Kidney epithelial cell (primary cell): ENCODE measurements at regions not wholly inside any gene's neighbourhood (a gene's known extent, or its start where the extent isn't known, plus 50 kb on each side); places are given as distances from the start of the nearest gene placed in this dataset.

Experiments used
- DNase-seq: peaks from one replicate; pipeline ENCODE4 v3.0.0-alpha.2; 2010; ENCODE audit warnings: low read depth
- H3K27me3 ChIP-seq: 2 replicates; pipeline ENCODE4 v1.6.0; 2011; ENCODE audit warnings: low read length; ENCODE audit not compliant: control insufficient read depth, insufficient read depth
- H3K36me3 ChIP-seq: 2 replicates; pipeline ENCODE4 v1.5.1; 2011; ENCODE audit warnings: low read length; ENCODE audit not compliant: control insufficient read depth, insufficient read depth
- H3K4me3 ChIP-seq: 2 replicates; pipeline ENCODE4 v1.5.1; 2011; ENCODE audit warnings: low read depth, mild to moderate bottlenecking, control low read depth, low read length
- TF ChIP-seq, protein P1 (sequence below): IDR thresholded peaks from 2 replicates; pipeline ENCODE4 v1.5.1; 2011; ENCODE audit warnings: mild to moderate bottlenecking, moderate library complexity, low read length, control low read depth, inconsistent platforms; ENCODE audit not compliant: insufficient read depth, poor library complexity, severe bottlenecking

DNA sequence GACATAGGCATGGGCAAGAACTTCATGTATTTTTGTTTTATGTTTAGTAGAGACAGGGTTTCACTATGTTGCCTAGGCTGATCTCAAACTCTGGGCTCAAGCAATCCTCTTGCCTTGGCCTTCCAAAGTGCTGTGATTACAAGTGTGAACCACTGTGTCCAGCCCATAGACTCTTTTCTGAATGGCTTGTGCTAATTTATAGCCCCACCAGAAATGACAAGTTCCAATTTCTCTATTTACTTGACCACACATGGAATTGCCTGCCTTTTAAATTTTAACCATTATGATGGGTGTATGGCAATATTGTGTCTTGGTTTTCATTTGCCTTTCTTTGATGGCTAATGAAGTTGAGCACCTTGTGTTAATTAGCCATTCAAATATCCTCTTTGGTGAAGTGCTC lies 85.8 kb upstream of the NECTIN1 start:
- H3K36me3 ChIP-seq = no peaks in the 10 kb centered on the region
- TF ChIP-seq, protein P1, sequence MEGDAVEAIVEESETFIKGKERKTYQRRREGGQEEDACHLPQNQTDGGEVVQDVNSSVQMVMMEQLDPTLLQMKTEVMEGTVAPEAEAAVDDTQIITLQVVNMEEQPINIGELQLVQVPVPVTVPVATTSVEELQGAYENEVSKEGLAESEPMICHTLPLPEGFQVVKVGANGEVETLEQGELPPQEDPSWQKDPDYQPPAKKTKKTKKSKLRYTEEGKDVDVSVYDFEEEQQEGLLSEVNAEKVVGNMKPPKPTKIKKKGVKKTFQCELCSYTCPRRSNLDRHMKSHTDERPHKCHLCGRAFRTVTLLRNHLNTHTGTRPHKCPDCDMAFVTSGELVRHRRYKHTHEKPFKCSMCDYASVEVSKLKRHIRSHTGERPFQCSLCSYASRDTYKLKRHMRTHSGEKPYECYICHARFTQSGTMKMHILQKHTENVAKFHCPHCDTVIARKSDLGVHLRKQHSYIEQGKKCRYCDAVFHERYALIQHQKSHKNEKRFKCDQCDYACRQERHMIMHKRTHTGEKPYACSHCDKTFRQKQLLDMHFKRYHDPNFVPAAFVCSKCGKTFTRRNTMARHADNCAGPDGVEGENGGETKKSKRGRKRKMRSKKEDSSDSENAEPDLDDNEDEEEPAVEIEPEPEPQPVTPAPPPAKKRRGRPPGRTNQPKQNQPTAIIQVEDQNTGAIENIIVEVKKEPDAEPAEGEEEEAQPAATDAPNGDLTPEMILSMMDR = no peak
- no peak overlapping the region for H3K4me3 ChIP-seq
- DNase-seq = no peak
- no peaks in the 10 kb centered on the region for H3K27me3 ChIP-seq

DNA sequence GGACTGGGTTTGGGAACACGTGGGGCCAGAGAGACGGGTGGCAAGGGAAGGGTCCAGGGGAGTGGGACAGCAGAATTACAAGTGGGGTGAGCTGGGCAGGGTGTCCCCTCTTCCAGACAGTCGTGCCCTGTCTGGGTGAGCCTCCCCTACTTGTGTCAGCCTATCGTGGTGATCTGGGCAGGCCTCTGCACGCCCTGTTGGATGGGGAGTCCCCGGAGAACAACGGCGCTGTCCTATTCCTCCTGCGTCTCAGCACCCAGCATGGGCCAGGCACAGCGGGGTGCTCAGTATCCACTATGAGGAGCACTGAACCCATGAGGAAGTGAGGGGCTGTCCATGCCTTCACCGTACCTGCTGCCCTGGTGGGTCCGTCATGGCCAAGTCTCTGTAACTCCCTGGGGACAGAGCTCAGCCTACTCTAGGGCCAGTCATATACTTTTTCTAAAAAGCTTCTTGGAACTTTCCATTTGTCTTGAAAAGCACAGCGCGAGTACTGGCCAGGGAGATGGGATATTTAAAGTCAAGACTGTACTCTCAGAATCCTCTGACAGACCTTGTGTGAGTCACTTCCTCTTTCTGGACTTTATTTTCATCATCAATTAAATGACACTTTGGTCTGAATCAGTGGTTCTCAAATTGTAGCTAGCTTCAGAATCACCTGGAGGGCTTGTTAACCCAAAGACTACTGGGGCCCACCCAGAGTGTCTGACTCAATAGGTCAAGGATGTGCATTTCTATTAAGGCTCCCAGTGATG lies 81.7 kb upstream of the NECTIN1 start:
- TF ChIP-seq, protein P1 = no peak
- no peaks in the 10 kb centered on the region for H3K36me3 ChIP-seq
- no peak overlapping the region for H3K4me3 ChIP-seq
- DNase-seq = no peak
- H3K27me3 ChIP-seq = no peaks in the 10 kb centered on the region

DNA sequence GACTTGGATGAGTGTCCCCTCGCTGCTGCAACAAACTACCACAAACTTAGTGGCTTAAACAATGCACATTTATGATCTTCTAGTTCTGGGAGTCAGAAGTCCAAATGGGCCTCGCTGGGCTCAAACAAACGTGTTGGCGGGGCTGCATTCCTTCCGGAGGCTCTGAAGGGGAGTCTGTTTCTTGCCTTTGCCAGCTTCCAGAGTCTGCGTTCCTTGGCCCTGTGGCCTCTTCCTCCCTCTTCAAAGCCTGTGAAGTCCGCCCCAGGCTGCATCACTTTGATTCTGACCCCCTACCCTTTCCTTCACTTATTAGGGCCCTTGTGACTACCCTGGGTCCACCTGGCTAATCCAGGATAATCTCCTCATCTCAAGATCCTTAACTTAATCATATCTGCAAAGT lies 80.3 kb upstream of the NECTIN1 start:
- DNase-seq = no peak
- H3K27me3 ChIP-seq = no peaks in the 10 kb centered on the region
- H3K4me3 ChIP-seq = no peak overlapping the region
- TF ChIP-seq, protein P1 = no peak
- no peaks in the 10 kb centered on the region for H3K36me3 ChIP-seq

DNA sequence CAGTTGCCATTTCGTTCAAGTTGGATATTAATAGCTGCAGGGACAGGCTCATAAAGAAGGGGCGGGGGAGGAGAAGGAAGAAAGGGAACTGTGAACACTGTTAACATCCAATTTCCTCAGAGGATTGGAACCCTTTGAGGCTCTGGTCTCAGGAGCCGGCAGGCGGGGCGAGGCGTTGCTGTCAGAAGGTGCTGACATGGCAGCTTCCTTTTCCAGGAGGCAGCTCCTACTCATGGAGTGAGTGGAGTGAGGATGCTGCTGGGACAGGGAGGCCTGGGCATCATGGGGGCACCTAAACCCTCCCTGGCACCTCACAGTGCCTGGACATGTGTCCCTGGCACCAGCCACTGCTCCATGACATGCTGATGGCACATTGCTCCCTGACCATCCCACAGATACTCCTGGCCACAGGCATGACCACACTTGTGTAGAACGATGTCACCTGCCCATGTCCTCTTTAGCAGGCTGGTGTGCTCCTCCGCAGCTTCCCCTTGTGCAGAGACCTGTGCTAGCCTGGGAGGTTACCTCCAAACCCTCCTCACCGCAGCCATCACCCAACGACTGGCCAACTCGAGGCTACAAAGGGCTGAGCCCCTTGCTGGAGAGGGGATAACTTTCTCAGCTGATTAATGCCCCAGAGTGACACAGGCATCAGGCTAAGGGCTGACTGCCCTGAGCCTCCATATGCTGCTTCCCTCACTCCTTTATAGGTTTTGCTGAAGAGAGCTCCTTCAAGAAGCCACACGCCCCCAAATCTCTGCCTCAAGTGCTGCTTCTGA lies 79.6 kb upstream of the NECTIN1 start:
- TF ChIP-seq, protein P1 = no peak
- no peak for DNase-seq
- Histone ChIP-seq H3K27me3 (peaks cover 2% of the 10 kb centered on the region), H3K4me3 (no peak overlapping the region), H3K36me3 (no peaks in the 10 kb centered on the region)

DNA sequence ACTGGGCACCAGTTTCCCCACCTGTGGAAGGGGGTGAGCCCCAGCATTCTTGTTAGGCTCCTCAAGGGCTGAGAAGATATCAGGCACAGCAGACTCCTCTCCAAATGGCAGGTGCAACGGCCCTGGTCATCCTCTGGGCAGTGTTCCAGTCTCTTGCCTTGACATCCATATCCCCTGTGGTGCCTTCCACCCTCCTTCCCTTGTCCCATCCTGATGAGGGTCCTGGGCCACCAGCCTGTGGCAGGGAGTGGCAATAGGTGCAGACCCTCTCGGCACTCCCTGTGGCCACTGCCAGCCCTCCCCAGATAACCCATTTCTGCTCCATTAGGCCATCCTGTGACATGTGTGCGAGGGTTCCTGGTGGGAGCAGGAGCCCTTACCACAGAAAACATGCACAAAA lies 78.8 kb upstream of the NECTIN1 start:
- DNase-seq = no peak
- H3K27me3 ChIP-seq = peaks cover 2% of the 10 kb centered on the region
- TF ChIP-seq, protein P1 = no peak
- no peaks in the 10 kb centered on the region for H3K36me3 ChIP-seq
- H3K4me3 ChIP-seq = no peak overlapping the region
